HepG2 (cell line): ENCODE measurements at regions not wholly inside any gene's neighbourhood (a gene's known extent, or its start where the extent isn't known, plus 50 kb on each side); places are given as distances from the start of the nearest gene placed in this dataset.

Experiments used
- ATF7-NPFF ChIP-seq: sonication (generic); formaldehyde crosslinking; IDR thresholded peaks from 2 replicates; pipeline ENCODE4 v1.8.1; 2023; ENCODE audit warnings: mild to moderate bottlenecking, low read depth, missing genetic modification reagents, moderate library complexity
- HMGA1 ChIP-seq: sonication (generic); formaldehyde crosslinking; conservative IDR thresholded peaks from 2 replicates; pipeline ENCODE4 v1.4.0; 2020; ENCODE audit warnings: missing genetic modification reagents
- KLF16 ChIP-seq, 2 experiments: sonication (generic) in 1 of 2; formaldehyde crosslinking in 1 of 2; IDR thresholded peaks; 2 replicates each; pipeline versions ENCODE4 v1.6.1 to v1.8.0; 2016 to 2023; ENCODE audit warnings: missing genetic modification reagents in 2 of 2, missing compliant biosample characterization in 1 of 2
- KMT2A ChIP-seq: sonication (generic); formaldehyde crosslinking; IDR thresholded peaks from 2 replicates; pipeline ENCODE4 v1.4.0; 2020; ENCODE audit warnings: missing genetic modification reagents
- MAF1 ChIP-seq: sonication (generic); formaldehyde crosslinking; IDR thresholded peaks from 2 replicates; pipeline ENCODE4 v1.5.0; 2020; ENCODE audit warnings: missing genetic modification reagents, borderline replicate concordance
- SMARCE1 ChIP-seq: fragments of 450-650 bp; IDR thresholded peaks from 2 replicates; pipeline ENCODE4 v1.6.1; 2017; ENCODE audit warnings: borderline replicate concordance
- SNAI1 ChIP-seq: sonication (generic); formaldehyde crosslinking; IDR thresholded peaks from 2 replicates; pipeline ENCODE4 v1.5.0; 2020; ENCODE audit warnings: mild to moderate bottlenecking, missing genetic modification reagents, borderline replicate concordance
- SRF ChIP-seq: IDR thresholded peaks from 2 replicates; pipeline ENCODE4 v1.6.1; 2011; ENCODE audit warnings: mild to moderate bottlenecking, low read depth, low read length, moderate library complexity
- SYNCRIP ChIP-seq: fragments of 200-400 bp; formaldehyde crosslinking; IDR thresholded peaks from 2 replicates; pipeline ENCODE4 v1.6.1; 2018; ENCODE audit warnings: mild to moderate bottlenecking, low read depth, low read length; ENCODE audit not compliant: insufficient read depth
- TBL1XR1 ChIP-seq: fragments of 150-350 bp; IDR thresholded peaks from 2 replicates; pipeline ENCODE4 v1.6.1; 2014; ENCODE audit warnings: borderline replicate concordance, low read length; ENCODE audit not compliant: partially characterized antibody
- THAP9 ChIP-seq: sonication (generic); formaldehyde crosslinking; IDR thresholded peaks from 2 replicates; pipeline ENCODE4; 2020; ENCODE audit warnings: missing genetic modification reagents, mild to moderate bottlenecking, borderline replicate concordance
- THRA ChIP-seq: sonication (generic); formaldehyde crosslinking; IDR thresholded peaks from 2 replicates; pipeline ENCODE4 v1.4.0; 2020; ENCODE audit warnings: missing genetic modification reagents, borderline replicate concordance
- ZFP62 ChIP-seq: sonication (generic); formaldehyde crosslinking; IDR thresholded peaks from 2 replicates; pipeline ENCODE4 v1.4.0; 2020; ENCODE audit warnings: missing genetic modification reagents
- ZNF317 ChIP-seq: sonication (generic); formaldehyde crosslinking; IDR thresholded peaks from 2 replicates; pipeline ENCODE4 v1.5.0; 2020; ENCODE audit warnings: mild to moderate bottlenecking, missing genetic modification reagents
- ZNF431 ChIP-seq: sonication (generic); formaldehyde crosslinking; IDR thresholded peaks from 2 replicates; pipeline ENCODE4 v1.9.0; 2022; ENCODE audit warnings: missing genetic modification reagents, low read depth, mild to moderate bottlenecking, borderline replicate concordance
- ZNF501 ChIP-seq: sonication (generic); formaldehyde crosslinking; IDR thresholded peaks from 2 replicates; pipeline ENCODE4 v1.5.1; 2020; ENCODE audit warnings: mild to moderate bottlenecking, moderate library complexity, missing genetic modification reagents
- ZSCAN31 ChIP-seq: sonication (generic); formaldehyde crosslinking; IDR thresholded peaks from 2 replicates; pipeline ENCODE4 v1.5.0; 2020; ENCODE audit warnings: low read depth, mild to moderate bottlenecking, missing genetic modification reagents
- ZZZ3 ChIP-seq: sonication (generic); formaldehyde crosslinking; IDR thresholded peaks from 2 replicates; pipeline ENCODE4 v1.4.0; 2020; ENCODE audit warnings: missing genetic modification reagents, mild to moderate bottlenecking, borderline replicate concordance
- TF ChIP-seq, protein P1 (sequence below): sonication (generic); formaldehyde crosslinking; IDR thresholded peaks from 2 replicates; pipeline ENCODE4 v1.4.0; 2020; ENCODE audit warnings: missing genetic modification reagents
- TF ChIP-seq, protein P2 (sequence below): sonication (generic); formaldehyde crosslinking; IDR thresholded peaks from 2 replicates; pipeline ENCODE4 v1.5.0; 2020; ENCODE audit warnings: missing genetic modification reagents
- TF ChIP-seq, protein P3 (sequence below): sonication (generic); formaldehyde crosslinking; IDR thresholded peaks from 2 replicates; pipeline ENCODE4 v1.4.0; 2020; ENCODE audit warnings: mild to moderate bottlenecking, missing genetic modification reagents

GRCh38 chr14:53217316-53217994, 64.3 kb upstream of the DDHD1 start (continued):
- TF ChIP-seq, protein P1, sequence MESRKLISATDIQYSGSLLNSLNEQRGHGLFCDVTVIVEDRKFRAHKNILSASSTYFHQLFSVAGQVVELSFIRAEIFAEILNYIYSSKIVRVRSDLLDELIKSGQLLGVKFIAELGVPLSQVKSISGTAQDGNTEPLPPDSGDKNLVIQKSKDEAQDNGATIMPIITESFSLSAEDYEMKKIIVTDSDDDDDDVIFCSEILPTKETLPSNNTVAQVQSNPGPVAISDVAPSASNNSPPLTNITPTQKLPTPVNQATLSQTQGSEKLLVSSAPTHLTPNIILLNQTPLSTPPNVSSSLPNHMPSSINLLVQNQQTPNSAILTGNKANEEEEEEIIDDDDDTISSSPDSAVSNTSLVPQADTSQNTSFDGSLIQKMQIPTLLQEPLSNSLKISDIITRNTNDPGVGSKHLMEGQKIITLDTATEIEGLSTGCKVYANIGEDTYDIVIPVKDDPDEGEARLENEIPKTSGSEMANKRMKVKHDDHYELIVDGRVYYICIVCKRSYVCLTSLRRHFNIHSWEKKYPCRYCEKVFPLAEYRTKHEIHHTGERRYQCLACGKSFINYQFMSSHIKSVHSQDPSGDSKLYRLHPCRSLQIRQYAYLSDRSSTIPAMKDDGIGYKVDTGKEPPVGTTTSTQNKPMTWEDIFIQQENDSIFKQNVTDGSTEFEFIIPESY (CRISPR knock-in tag): no peak
- no peak for TF ChIP-seq SMARCE1
- TF ChIP-seq KLF16 (CRISPR knock-in tag; IDR thresholded peaks at IDR 0.05): peak in 1 of 2 experiments; percentile 70; a peak in 2 of 4 replicates
- TF ChIP-seq THAP9 (CRISPR knock-in tag): peak; percentile 40; the same call in 1 of the 2 replicates
- no peak for TF ChIP-seq MAF1 (CRISPR knock-in tag)
- no peak for TF ChIP-seq SNAI1 (CRISPR knock-in tag)
- TF ChIP-seq KMT2A (CRISPR knock-in tag): no peak
- TF ChIP-seq ZFP62 (CRISPR knock-in tag): no peak
- TF ChIP-seq ZNF431 (CRISPR knock-in tag): no peak
- TF ChIP-seq SRF: no peak
- TF ChIP-seq ZNF501: peak; percentile 51; the same call in 1 of the 2 replicates
- TF ChIP-seq HMGA1 (CRISPR knock-in tag): no peak
- TF ChIP-seq ZZZ3: no peak
- TF ChIP-seq ZSCAN31 (CRISPR knock-in tag): peak; percentile 55
- TF ChIP-seq, protein P2, sequence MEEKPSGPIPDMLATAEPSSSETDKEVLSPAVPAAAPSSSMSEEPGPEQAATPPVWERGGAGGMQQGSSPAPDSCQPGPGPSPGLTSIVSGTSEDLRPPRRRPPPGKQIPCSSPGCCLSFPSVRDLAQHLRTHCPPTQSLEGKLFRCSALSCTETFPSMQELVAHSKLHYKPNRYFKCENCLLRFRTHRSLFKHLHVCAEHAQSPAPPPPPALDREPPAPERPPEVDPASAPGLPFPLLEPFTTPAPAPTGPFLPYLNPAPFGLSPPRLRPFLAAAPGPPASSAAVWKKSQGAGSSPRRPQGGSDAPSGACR (CRISPR knock-in tag): no peak
- no peak for TF ChIP-seq TBL1XR1
- peak; percentile 34; the same call in 1 of the 2 replicates for TF ChIP-seq THRA (CRISPR knock-in tag)
- no peak for TF ChIP-seq ZNF317 (CRISPR knock-in tag)
- TF ChIP-seq ATF7-NPFF (CRISPR knock-in tag): no peak
- TF ChIP-seq, protein P3, sequence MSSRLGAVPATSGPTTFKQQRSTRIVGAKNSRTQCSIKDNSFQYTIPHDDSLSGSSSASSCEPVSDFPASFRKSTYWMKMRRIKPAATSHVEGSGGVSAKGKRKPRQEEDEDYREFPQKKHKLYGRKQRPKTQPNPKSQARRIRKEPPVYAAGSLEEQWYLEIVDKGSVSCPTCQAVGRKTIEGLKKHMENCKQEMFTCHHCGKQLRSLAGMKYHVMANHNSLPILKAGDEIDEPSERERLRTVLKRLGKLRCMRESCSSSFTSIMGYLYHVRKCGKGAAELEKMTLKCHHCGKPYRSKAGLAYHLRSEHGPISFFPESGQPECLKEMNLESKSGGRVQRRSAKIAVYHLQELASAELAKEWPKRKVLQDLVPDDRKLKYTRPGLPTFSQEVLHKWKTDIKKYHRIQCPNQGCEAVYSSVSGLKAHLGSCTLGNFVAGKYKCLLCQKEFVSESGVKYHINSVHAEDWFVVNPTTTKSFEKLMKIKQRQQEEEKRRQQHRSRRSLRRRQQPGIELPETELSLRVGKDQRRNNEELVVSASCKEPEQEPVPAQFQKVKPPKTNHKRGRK (CRISPR knock-in tag): no peak
- TF ChIP-seq SYNCRIP: no peak
